ENCODE measurements at regions not wholly inside any gene's neighbourhood (a gene's known extent, or its start where the extent isn't known, plus 50 kb on each side); places are given as distances from the start of the nearest gene placed in this dataset.

DNA sequence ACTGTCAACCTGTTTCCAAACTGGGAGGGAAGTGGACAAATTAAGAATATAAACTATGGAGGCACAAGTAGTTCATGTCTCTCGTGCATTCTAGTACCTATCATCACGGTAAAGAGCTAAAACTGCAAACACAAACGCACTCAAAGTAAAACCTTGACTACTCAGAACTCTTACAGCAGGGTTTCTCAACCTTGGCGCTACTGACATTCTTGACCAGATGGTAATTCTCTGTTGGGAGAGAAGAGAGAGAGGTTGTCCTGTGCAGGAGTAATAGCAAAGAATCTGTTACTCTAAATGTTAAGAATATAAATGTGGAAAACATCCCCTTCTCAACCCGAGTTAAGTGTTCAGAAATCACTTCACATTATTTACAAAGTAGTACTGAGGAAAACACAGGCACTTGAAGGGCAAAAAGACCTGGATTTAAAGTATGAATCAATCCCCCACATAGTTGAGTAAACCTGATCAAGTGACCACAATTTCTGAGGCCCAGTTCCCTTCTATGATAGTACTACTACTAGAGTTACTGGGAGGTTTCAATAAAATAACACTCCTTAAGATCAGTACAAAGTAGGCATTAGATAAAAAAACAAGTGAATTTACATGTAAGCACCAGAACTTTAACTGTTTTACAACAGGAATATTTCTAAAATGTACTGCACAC is 73.1 kb upstream of the ARHGAP32 start:
- DNase-seq: no peak

DNA sequence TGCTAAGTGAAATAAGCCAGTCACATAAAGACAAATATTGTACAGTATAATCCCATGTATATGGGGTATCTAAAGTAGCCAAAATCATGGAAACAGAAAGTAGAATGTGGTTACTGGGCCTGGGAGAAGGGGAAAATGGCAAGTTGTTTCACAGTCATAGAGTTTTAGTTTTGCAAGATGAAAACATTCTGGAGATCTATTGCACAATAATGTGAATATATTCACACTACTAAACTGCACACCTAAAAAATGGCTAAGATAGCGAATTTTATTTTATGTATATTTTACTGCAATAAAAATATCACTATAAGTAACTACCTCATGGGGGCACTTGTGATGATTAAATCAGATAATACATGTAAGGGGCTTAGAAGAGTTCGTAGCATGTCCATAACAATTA is 72.0 kb upstream of the ARHGAP32 start:
- DNase-seq: no peak

DNA sequence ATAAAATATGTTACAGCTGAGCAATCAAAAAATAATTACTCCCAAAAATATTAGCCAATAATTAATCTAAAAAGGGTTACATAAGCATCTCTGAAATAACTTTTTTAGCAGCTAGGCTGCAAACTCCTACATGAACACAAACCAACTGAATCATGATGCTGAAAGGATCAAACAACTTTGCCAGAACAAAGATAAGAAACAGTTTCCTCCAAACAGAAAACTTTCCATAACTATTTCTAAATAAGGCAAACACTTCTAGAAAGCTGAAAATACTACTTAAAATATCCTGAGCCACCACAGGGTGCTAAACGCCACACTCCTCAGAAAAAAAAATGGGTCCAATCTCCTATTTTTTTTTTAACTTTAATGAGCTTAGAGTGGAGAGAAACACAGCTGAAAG is 68.6 kb upstream of the ARHGAP32 start:
- no peak for DNase-seq

DNA sequence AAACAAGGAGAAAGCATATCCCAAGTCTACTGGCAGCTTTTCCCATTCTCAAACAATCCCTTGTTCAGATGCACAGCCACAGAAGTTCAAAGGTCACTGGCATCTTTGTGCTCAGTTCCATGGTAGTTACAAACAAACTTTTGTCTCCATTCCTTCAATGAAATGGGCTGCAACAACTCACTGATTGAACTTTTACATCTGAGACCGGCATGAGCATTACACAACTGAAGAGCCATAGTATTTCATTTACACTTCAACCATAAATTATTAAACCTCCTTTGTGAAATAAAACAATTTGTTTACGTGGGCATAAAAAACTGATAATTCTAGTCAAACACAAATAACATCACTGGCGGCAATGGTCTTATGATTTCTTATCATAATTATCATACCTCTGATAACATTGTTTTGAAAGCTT is 67.8 kb upstream of the ARHGAP32 start:
- DNase-seq: no peak

DNA sequence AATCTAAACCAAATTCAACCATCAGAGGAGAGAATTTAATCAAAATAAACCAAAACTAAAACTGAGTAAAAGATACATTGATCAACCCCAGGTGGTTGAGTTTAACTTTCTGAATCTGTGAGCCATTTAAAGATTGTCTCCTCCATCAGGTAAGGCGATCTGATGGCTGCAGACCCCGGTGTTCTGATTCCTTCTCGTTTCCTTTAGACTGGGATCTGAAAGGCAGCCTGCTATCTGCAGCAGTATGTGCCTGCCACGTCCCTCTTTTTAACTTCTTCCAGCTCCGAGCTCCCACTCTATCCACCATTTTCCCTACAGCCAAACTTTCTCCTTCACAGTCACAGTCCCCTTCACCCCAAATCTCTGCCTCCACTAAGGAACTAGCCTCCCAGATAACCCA is 66.1 kb upstream of the ARHGAP32 start:
- DNase-seq: no peak

DNA sequence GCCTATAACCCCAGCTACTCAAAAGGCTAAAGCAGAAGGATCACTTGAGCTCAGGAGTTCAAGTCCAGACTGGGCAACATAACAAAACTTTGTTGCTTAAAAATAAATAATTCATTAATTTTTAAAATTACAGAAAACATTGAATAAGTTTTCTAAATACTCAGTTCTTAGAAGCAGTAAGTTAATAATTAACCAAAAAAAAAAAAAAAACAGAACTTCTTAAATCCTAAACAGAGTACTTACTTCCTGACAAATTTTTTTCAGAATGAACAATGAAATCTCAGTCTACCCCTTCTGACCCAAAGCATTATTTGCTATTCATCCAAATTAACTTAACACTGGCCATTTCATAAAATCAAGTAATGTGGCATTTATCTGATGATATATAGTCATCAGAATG is 65.4 kb upstream of the ARHGAP32 start:
- DNase-seq: no peak

DNA sequence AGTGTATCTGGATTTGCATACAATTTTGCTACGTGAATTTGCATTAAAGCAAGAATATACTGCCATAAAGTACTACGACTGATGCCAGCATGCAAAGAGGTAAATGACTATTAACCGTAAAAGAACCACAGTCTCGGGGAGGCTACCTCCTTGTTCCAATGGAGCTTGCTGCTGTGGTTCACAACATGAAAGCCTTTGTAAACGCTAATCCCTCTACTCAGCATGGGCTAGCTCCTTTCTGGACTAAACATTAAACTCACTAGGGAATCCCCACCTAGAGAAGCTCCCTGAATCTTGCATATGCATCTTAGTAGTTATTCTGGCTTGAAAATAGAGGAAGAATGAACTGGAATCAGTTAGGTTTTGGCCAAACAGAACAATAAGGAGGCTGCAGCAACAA is 60.5 kb upstream of the ARHGAP32 start:
- DNase-seq: no peak

DNA sequence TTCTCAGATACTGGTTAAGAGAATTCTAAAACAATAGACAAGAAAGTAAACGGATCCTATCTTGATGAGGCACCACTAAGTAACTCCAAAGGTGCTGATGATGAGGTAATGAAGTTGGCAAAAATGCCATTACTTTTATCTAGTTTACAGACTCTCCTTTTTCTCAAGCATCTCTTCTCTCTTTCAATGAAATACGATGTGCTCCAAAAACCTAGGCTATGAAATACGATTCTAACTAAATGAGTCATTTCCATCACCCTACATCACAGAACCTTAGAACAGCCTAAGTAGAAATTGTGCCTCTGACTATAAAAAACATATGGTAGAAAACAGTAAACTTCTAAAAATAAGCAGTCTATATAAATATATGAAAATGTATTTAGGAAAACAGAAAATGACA is 58.9 kb upstream of the ARHGAP32 start:
- DNase-seq: no peak

DNA sequence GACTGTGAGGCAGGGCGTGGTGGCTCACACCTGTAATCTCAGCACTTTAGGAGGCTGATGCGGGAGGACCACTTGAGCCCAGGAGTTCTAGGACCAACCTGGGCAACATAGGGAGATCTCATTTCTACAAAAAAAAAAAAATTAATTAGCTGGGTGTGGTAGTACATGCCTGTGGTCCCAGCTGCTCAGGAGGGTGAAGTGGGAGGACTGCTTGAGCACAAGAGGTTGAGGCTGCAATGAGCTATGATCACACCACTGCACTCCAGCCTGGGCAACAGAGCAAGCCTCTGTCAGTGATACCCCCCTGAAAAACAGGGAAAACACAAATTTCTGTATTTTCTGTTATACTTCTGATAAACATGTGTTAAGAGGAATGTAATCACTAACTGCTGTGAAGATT is 57.8 kb upstream of the ARHGAP32 start:
- no peak for DNase-seq

DNA sequence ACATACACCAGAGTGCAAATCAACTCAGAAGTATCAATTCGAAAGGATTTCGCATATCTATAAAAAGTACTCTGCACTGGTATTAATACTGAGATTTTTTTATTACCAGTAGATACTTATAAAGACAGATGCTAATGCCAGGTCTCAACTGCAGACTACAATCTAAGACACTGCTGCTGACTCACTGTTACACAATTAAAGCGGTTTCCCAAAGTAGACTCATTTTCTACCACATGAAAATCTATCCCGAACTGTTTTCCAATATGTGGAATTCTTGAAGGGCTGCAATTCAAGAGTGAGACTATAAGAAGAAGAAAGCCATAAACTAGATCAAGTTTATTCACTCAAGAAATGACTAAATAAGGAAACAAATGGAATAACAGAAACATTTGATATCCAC is 57.2 kb upstream of the ARHGAP32 start:
- no peak for DNase-seq

DNA sequence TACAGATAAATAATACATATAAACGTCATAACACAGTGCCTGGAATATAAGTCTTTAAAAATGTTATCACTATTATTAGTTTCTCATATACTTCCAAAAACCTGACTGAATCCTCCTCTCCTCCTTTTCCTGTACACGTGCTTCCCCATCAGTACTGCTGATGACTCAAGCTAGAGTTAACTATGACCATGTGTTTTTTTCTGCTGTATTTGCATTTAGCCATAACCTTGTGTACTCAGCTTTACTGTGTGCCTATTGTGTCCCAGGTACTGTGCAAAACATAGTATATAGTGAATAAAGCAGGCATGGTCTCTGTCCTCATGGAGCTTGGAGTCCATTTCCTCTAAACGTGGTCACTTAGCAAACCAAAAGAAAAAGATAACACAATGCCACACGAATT is 56.5 kb upstream of the ARHGAP32 start:
- peak; percentile 26 for DNase-seq

DNA sequence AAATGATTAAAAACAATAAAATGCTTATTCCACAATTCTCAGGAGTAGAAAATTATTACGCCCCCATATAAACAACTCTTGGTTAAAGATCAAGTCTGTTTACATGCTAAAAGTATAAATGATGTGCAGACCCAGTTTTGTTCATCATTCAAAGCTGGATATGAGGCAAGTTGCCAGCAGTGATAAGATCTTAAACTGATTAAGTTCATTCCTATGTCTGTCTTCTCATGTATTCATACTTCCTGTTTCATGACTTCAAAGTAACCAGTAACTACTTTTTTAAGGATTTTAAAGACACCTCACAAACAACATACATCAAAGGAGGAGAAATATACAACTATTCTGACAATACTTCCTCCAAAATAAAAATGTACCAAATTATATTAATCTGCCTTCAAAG is 55.0 kb upstream of the ARHGAP32 start:
- peak; percentile 4 for DNase-seq

DNA sequence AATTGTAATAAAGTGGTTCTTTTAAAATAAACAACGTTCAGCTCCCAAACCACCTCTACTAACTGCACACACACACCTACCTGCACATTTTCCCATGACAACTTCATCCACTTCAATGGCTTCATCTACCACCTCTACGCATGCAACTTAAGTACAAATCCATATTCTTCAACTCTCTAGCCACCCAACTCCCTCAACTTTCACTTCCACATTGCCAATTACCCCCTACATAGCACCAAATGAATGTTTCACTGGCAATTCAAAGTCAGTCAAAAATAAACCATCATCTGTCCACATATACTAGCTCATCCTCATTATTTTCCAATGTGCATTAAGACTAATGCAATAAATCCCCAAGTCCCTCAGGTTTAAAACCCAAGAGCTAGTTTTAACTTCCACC is 50.7 kb upstream of the ARHGAP32 start:
- no peak for DNase-seq
